ENCODE measurements at regions not wholly inside any gene's neighbourhood (a gene's known extent, or its start where the extent isn't known, plus 50 kb on each side); places are given as distances from the start of the nearest gene placed in this dataset.
"Not testable (repeated sequence)": the region's sequence is repeated elsewhere in the genome, so short reads cannot be mapped to it uniquely, and the experiment has no call there.

GRCh38 chr13:40355126-40355724, 311.2 kb downstream of the FOXO1 start:
- Mint-ChIP-seq H3K27me3 (ENCODE audit: low read depth) (no peaks in the 10 kb centered on the region), H3K4me3 (no peak overlapping the region)

GRCh38 chr13:40356011-40356410, 310.4 kb downstream of the FOXO1 start:
- Mint-ChIP-seq H3K27ac (no peak overlapping the region), H3K4me3 (no peak overlapping the region)

More at GRCh38 chr13:40355126-40355724, 311.2 kb downstream of the FOXO1 start:
- Mint-ChIP-seq H3K36me3 (ENCODE audit: low read depth) (no peaks in the 10 kb centered on the region), H3K4me1 (ENCODE audit: low read depth) (peaks cover 1% of the 10 kb centered on the region), H3K9me3 (no peaks in the 10 kb centered on the region), H3K27ac (no peak overlapping the region)

GRCh38 chr13:40356458-40356857, 310.0 kb downstream of the FOXO1 start:
- not testable (repeated sequence) for H3K27ac Mint-ChIP-seq; H3K9me3 Mint-ChIP-seq; H3K4me1 Mint-ChIP-seq (ENCODE audit: low read depth); H3K4me3 Mint-ChIP-seq; H3K36me3 Mint-ChIP-seq (ENCODE audit: low read depth); H3K27me3 Mint-ChIP-seq (ENCODE audit: low read depth)

More at GRCh38 chr13:40356011-40356410, 310.4 kb downstream of the FOXO1 start:
- H3K4me1 Mint-ChIP-seq (ENCODE audit: low read depth), result peaks cover 1% of the 10 kb centered on the region
- H3K27me3 Mint-ChIP-seq (ENCODE audit: low read depth), result no peaks in the 10 kb centered on the region
- no peaks in the 10 kb centered on the region for H3K9me3 Mint-ChIP-seq
- H3K36me3 Mint-ChIP-seq (ENCODE audit: low read depth), result no peaks in the 10 kb centered on the region

- Mint-ChIP-seq H3K4me1 (ENCODE audit: low read depth) (peaks cover 1% of the 10 kb centered on the region), H3K4me3 (no peak overlapping the region), H3K27ac (no peak overlapping the region)
These were observed 303.9 kb downstream of the FOXO1 start for GRCh38 chr13:40362502-40362901.

GRCh38 chr13:40363653-40364052, 302.8 kb downstream of the FOXO1 start:
- H3K27me3 Mint-ChIP-seq (ENCODE audit: low read depth), result no peaks in the 10 kb centered on the region

More at GRCh38 chr13:40362502-40362901, 303.9 kb downstream of the FOXO1 start:
- no peaks in the 10 kb centered on the region for H3K9me3 Mint-ChIP-seq
- H3K27me3 Mint-ChIP-seq (ENCODE audit: low read depth), result no peaks in the 10 kb centered on the region
- no peaks in the 10 kb centered on the region for H3K36me3 Mint-ChIP-seq (ENCODE audit: low read depth)

GRCh38 chr13:40366119-40366518, 300.3 kb downstream of the FOXO1 start:
- Mint-ChIP-seq H3K4me1 (ENCODE audit: low read depth) (peaks cover 15% of the 10 kb centered on the region), H3K4me3 (no peak overlapping the region), H3K9me3 (no peaks in the 10 kb centered on the region), H3K36me3 (ENCODE audit: low read depth) (no peaks in the 10 kb centered on the region), H3K27me3 (ENCODE audit: low read depth) (no peaks in the 10 kb centered on the region), H3K27ac (no peak overlapping the region)

More at GRCh38 chr13:40363653-40364052, 302.8 kb downstream of the FOXO1 start:
- Mint-ChIP-seq H3K9me3 (no peaks in the 10 kb centered on the region), H3K27ac (no peak overlapping the region), H3K36me3 (ENCODE audit: low read depth) (no peaks in the 10 kb centered on the region), H3K4me1 (ENCODE audit: low read depth) (peaks cover 1% of the 10 kb centered on the region), H3K4me3 (no peak overlapping the region)

- Mint-ChIP-seq H3K27ac (no peak overlapping the region), H3K36me3 (ENCODE audit: low read depth) (peaks cover 4% of the 10 kb centered on the region), H3K4me1 (ENCODE audit: low read depth) (peaks cover 27% of the 10 kb centered on the region)
These were observed 298.1 kb downstream of the FOXO1 start for GRCh38 chr13:40368127-40368891.

GRCh38 chr13:40370661-40371060, 295.8 kb downstream of the FOXO1 start:
- peaks cover 11% of the 10 kb centered on the region for H3K36me3 Mint-ChIP-seq (ENCODE audit: low read depth)
- peak overlapping the region; percentile 52 for H3K27ac Mint-ChIP-seq
- H3K9me3 Mint-ChIP-seq, result peaks cover 11% of the 10 kb centered on the region
- peaks cover 38% of the 10 kb centered on the region for H3K4me1 Mint-ChIP-seq (ENCODE audit: low read depth)
- no peak overlapping the region for H3K4me3 Mint-ChIP-seq
- no peaks in the 10 kb centered on the region for H3K27me3 Mint-ChIP-seq (ENCODE audit: low read depth)

More at GRCh38 chr13:40368127-40368891, 298.1 kb downstream of the FOXO1 start:
- no peak overlapping the region for H3K4me3 Mint-ChIP-seq
- peaks cover 4% of the 10 kb centered on the region for H3K9me3 Mint-ChIP-seq
- H3K27me3 Mint-ChIP-seq (ENCODE audit: low read depth), result no peaks in the 10 kb centered on the region

- Mint-ChIP-seq H3K9me3 (peaks cover 11% of the 10 kb centered on the region), H3K4me1 (ENCODE audit: low read depth) (peaks cover 37% of the 10 kb centered on the region), H3K27me3 (ENCODE audit: low read depth) (no peaks in the 10 kb centered on the region), H3K27ac (peak overlapping the region; percentile 66), H3K4me3 (peak overlapping the region; percentile 21), H3K36me3 (ENCODE audit: low read depth) (peaks cover 11% of the 10 kb centered on the region)
These were observed 294.8 kb downstream of the FOXO1 start for GRCh38 chr13:40371531-40372125.

- Mint-ChIP-seq H3K36me3 (ENCODE audit: low read depth) (peaks cover 11% of the 10 kb centered on the region), H3K4me3 (peak overlapping the region; percentile 19), H3K4me1 (ENCODE audit: low read depth) (peaks cover 37% of the 10 kb centered on the region), H3K9me3 (peaks cover 15% of the 10 kb centered on the region), H3K27ac (peak overlapping the region; percentile 42)
- not testable (repeated sequence) for H3K27me3 Mint-ChIP-seq (ENCODE audit: low read depth)
These were observed 292.8 kb downstream of the FOXO1 start for GRCh38 chr13:40373608-40374007.

GRCh38 chr13:40375489-40376171, 290.8 kb downstream of the FOXO1 start:
- H3K36me3 Mint-ChIP-seq (ENCODE audit: low read depth), result peaks cover 12% of the 10 kb centered on the region
- H3K9me3 Mint-ChIP-seq, result peaks cover 15% of the 10 kb centered on the region
- H3K27me3 Mint-ChIP-seq (ENCODE audit: low read depth), result no peaks in the 10 kb centered on the region
- peaks cover 29% of the 10 kb centered on the region for H3K4me1 Mint-ChIP-seq (ENCODE audit: low read depth)
- no peak overlapping the region for H3K4me3 Mint-ChIP-seq
- no peak overlapping the region for H3K27ac Mint-ChIP-seq

GRCh38 chr13:40376296-40376849, 290.1 kb downstream of the FOXO1 start:
- H3K27ac Mint-ChIP-seq, result no peak overlapping the region

GRCh38 chr13:40376867-40377535, 289.4 kb downstream of the FOXO1 start:
- Mint-ChIP-seq H3K9me3 (peaks cover 15% of the 10 kb centered on the region), H3K4me1 (ENCODE audit: low read depth) (peaks cover 19% of the 10 kb centered on the region), H3K4me3 (no peak overlapping the region), H3K36me3 (ENCODE audit: low read depth) (peaks cover 12% of the 10 kb centered on the region), H3K27me3 (ENCODE audit: low read depth) (no peaks in the 10 kb centered on the region), H3K27ac (no peak overlapping the region)

More at GRCh38 chr13:40376296-40376849, 290.1 kb downstream of the FOXO1 start:
- Mint-ChIP-seq H3K4me1 (ENCODE audit: low read depth) (peaks cover 22% of the 10 kb centered on the region), H3K36me3 (ENCODE audit: low read depth) (peaks cover 12% of the 10 kb centered on the region), H3K4me3 (no peak overlapping the region), H3K27me3 (ENCODE audit: low read depth) (no peaks in the 10 kb centered on the region), H3K9me3 (peaks cover 15% of the 10 kb centered on the region)

GRCh38 chr13:40377783-40378182, 288.7 kb downstream of the FOXO1 start:
- Mint-ChIP-seq H3K27me3 (ENCODE audit: low read depth) (no peaks in the 10 kb centered on the region), H3K4me3 (no peak overlapping the region), H3K4me1 (ENCODE audit: low read depth) (peaks cover 17% of the 10 kb centered on the region), H3K27ac (no peak overlapping the region), H3K36me3 (ENCODE audit: low read depth) (peaks cover 12% of the 10 kb centered on the region), H3K9me3 (peaks cover 15% of the 10 kb centered on the region)

Data from T-helper 1 cell treated with Interleukin-12 subunit alpha and Interleukin-12 subunit beta and Interleukin-4 antibody, amounts not matched to agents 30 μg/mL and 1 μg/mL, for 36 hours (primary cell).